ENCODE measurements at regions not wholly inside any gene's neighbourhood (a gene's known extent, or its start where the extent isn't known, plus 50 kb on each side); places are given as distances from the start of the nearest gene placed in this dataset.
"Not testable (repeated sequence)": the region's sequence is repeated elsewhere in the genome, so short reads cannot be mapped to it uniquely, and the experiment has no call there.

GRCh38 chr3:187795207-187795960 is 50.1 kb upstream of the BCL6 start:
- no peak for DNase-seq

- peak; percentile 20 for DNase-seq
Observed at GRCh38 chr3:187798126-187798525, 52.9 kb upstream of the BCL6 start.

DNA sequence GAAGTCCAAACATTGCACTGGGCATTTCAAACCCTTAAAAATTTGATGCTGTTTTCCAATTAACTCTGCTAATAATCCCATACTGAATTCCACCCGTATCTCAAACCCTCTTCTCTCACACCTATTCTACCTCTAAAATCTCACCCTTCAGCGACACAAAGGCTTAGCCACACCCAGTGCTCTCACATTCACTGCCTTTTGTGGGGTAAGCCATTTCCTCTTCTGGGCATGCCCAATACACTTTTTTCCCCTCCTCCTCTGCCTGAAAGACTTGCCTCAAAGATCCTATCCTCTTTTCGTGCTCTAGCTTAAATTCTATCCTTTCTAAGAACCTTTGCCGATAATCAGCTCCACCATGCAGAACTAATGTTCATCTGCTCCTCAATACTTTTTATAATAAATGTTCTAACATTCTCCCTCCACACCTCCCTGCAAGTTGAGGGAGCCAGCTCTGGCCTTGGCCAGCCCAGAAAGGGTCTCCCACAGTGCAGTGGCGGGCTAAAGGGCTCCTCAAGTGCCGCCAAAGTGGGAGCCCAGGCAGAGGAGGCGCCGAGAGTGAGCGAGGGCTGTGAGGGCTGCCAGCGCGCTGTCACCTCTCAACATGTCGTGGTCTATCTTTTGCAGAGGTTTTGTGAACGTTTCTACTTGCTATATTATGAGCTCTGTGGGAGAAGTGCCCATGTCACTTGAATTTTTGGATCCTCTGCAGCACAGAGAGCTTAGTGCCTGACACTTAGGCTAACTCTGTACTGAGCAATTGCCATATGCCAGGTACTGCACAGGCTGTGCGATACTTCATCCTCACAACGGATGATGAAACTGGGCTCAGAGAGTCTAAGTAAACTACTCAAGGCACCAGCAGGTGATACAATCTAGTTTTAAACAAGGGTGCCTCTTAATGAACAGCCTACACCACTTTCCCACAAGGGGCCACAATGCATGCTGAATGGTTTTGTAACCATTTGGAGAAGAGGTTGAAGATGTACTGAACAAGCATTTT is 53.6 kb upstream of the BCL6 start:
- no peak for DNase-seq

GRCh38 chr3:187799942-187800641 is 54.8 kb upstream of the BCL6 start:
- DNase-seq = no peak

GRCh38 chr3:187801152-187801551 is 55.9 kb upstream of the BCL6 start:
- DNase-seq = no peak

DNA sequence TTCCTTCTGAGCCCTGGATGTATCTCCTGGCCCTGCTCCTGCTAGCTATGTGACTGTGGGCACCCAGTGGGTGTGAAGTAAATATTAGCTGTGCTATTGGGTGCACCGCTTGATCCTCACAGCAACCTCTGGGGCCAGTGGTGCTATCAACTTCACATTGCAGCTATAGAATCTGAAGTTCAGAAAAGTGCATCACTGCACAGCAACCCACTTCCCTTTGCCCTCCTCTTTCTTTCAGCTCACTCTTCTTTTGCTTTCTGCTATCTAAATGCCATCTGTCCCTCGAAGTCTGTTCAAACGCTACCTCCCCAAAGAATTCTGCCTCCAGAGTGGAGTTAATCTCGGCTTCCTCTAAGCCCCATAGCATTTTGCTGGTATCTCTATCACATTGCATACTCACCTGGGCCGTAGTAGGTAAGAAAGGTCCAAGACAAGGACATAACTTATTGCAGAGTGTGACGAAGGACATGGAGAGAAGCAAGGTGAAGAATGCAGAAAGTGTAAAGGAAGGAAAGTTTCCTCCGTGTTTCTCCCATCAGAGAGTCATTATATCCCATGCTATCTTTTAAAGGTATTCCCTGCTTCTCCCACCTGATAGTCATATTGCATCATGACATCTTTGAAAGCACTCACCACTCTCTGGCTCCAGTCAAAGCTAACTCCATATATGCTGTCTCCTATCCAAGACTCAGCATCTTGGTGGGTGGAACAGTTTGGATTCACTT is 57.1 kb upstream of the BCL6 start:
- DNase-seq = no peak

GRCh38 chr3:187802928-187803259 is 57.6 kb upstream of the BCL6 start:
- no peak for DNase-seq

DNA sequence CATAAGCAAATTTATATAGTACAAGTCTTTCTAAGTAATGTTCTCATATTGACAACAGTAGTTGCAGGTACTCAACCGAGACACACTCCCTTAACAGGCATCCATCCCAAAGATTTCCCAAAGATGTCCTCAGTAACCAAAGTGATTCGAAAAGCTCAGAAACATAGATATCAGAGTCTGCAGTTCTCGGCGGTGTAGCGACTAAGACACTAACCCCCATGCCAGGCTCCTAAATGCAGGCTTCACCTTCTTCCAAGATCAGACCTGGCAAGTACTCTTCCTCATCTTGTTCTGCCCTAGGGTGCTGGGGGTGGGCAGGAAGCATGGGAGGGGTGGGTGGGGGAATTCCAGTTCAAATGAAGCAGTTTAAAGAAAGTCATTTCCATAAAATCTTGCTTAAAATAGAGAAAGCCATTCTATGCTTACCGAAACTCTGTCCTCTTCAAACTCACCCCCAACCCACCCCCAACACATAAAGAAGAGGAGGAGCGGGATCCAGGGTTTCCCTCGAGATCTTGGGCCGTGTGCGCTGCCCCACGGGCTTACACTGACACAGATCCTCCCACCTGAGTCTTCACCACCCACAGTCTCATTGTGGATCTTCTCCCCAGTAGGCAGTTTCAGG is 59.0 kb upstream of the BCL6 start:
- DNase-seq = no peak

DNA sequence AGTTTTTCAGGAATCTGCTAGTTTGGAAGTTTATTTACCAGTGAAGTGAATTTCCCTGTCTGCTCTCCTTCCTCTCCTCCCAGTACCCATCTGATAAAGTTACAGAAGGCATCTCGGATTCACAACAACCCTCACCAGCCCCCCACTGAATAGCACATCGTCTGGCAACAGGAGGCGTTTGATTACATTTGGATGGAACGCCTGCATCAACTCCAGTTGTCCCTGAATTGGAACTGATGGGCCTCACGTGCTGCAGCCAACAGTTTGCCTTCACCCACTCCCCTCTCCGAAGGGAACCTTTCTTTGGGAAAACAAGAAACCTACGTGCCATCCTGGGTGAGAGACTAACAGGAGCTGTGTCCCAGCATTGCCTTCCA is 59.5 kb upstream of the BCL6 start:
- DNase-seq = no peak

GRCh38 chr3:187805774-187806173 is 60.5 kb upstream of the BCL6 start:
- no peak for DNase-seq

DNA sequence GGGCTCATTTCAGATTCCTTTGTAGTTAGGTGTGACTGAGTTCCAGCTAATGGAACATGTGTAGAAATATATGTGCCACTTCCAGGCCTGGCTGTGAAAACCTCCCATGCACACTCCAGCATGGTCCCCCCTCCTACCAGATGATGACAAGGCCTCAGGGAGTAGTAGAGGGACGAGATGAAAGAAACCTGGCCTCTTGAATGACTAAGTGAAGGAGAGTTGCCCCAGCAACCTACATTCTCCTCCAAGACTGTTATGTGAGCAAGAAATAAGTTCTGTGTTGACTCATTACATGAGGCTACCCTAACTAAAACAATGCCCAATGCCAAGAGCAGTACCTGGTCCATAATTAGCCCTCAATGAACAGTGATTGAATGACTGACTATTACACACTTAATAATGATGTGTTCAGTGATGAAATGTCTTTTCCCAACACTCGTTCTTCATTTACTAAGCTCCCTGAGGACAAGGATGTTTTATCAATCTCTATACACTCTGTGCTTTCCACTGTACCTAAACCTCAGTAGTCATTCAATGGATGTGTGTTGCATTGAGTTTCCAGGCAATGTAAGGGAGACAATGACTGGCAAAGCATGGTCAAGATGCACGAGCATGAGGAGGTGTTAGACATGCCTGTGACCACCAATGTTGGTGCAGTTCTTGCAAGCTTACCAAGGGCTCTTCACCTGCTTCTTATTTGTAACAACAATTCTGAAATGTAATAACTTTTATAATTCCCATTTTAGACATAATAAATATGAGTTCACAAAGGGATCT is 62.0 kb upstream of the BCL6 start:
- DNase-seq = no peak

DNA sequence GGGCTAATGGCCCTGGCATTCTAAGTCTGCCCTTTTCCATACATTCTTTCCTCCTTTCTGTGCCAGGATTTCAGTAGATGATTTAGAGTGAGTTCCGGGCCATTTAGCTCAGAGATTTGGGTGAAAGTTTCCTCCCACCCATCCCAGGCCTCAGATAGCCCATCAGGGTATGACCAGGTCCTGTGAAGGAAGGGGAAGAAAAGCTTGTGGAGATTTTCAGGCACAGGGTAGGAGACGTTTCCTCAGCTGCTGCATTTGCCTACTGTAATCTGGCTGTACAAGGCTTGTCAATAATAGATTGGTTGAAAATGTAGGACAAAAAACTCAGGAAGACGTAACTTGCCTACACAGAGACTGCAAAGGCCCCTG is 63.2 kb upstream of the BCL6 start:
- no peak for DNase-seq

DNA sequence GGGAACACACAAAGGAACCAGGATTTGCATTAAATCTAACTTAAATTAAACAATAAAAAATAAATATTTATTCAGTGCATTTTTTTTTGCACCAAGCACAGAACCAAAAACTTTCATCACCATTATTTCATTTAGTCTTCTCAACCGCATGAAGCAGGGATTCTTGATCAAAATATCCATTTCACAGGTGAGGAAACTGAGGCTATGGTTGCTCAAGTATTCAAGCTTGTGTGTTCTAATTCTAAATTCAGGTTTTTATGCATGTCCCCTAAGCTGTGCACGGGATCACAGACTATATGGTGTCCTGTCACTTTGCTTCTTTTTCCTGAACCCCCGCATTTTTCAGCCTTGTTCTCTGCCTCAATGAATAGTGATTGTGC is 64.3 kb upstream of the BCL6 start:
- DNase-seq = no peak

DNA sequence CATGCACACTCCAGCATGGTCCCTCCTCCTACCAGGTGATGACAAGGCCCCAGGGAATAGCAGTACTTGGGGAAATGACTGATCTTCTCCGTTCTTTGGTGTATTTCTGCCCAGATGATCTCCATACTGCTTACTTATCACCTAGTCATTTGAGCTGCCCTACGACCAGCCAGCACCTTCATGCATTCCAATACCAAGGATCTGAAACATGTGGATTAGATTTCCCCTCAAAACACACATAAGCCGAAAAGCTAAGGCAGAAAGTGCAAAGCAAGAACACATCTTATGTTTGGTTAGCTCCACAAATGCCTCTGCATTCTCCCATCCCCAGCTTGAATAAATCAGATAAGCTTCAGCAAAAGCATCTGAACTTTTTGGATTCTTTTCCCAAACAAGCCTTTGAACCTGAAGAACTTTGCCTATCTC is 64.8 kb upstream of the BCL6 start:
- no peak for DNase-seq

DNA sequence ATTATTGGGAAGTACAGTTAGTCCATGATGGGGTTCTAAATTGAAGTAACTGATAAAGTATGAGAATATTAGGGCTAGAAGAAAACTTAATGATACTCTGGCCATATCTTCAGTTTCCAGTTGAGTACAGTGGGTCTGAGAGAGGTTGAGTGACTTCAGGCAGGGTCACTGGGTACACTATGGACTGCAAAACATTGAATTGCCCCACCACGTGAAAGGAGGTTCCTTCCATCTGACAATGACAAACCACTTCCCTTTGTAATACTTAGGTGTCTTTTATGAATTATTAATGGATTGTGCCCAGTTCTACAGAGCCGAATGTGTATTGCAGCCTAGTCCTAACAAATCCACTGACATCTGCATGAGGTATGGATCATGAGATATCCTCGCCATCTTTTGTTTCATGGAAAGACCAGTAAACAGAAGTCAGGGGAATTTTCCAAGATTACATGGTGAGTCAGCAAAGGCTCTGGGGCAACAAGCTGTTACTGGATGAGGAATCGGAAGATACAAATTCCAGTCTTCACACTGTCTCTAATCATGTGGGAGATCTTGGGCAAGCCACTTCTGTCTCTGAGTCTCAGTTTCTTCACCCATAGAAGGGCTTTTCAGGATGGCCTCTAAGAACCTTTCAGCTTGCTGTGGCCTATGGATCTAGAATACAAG is 66.5 kb upstream of the BCL6 start:
- DNase-seq = no peak

GRCh38 chr3:187812496-187812895 is 67.2 kb upstream of the BCL6 start:
- no peak for DNase-seq

- DNase-seq = no peak
Observed at GRCh38 chr3:187813198-187813597, 67.9 kb upstream of the BCL6 start.

DNA sequence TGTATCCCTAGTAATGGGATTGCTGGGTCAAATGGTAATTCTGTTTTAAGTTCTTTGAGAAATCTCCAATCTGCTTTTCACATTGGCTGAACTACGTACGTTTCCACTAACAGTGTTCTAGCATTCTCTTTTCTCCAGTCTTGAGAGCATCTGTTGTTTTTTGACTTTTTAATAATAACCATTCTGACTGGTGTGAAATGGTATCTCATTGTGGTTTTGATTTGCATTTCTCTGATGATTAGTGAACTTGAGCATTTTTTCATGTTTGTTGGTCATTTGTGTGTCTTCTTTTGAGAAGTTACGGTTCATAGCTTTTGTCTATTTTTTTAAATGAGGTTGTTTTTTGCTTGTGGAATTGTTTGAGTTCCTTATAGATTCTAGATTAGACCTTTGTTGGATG is 72.5 kb upstream of the BCL6 start:
- DNase-seq = not testable (repeated sequence)

GRCh38 chr3:187821616-187822317 is 76.5 kb upstream of the BCL6 start:
- no peak for DNase-seq

- DNase-seq = no peak
Observed at GRCh38 chr3:187822402-187822801, 77.1 kb upstream of the BCL6 start.
